ENCODE measurements at regions not wholly inside any gene's neighbourhood (a gene's known extent, or its start where the extent isn't known, plus 50 kb on each side); places are given as distances from the start of the nearest gene placed in this dataset.

DNA sequence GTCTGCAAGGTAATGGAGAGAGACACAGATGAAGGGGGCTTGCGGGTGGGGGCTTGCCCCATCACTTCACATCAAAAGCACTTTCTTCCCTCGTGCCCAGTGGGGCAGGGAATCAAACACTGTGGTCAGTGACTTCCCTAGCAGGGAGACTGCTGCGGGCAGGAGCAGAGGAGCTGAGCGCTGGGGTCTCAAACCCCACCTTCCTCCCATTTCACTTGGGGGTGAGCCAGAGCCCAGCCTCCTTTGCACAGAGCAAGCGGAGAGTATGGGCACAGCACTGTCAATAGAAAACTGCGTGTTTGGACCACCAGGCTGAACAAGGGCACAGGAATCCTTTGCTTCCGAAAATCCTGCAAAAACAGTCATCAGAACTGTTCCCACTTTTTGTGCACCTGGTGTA is 355.8 kb upstream of the MKI67 start:
- DNase-seq (ENCODE audit: low read depth in 4 of 4, low spot score in 2 of 4): no peak

DNA sequence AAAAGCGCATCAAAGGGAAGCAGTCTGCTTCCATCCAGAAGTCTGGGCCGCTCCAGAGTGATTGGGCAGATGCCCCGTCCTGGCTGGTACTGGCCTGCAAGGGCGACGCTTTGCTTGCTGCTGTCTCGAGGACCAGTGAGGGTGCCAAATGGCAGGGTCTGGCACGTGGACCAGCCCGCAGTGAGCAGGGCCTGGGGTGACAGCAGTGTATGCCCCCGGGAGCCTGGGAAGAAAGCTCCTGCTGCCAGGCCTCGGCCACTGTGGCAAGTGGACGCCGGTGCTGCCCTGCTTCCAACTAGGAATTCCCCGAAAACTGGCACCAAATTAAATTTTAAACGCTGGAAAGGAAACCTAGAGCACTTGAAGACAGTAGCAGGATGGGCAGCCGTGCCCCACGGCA is 357.0 kb upstream of the MKI67 start:
- DNase-seq (ENCODE audit: low read depth in 4 of 4, low spot score in 2 of 4): no peak

DNA sequence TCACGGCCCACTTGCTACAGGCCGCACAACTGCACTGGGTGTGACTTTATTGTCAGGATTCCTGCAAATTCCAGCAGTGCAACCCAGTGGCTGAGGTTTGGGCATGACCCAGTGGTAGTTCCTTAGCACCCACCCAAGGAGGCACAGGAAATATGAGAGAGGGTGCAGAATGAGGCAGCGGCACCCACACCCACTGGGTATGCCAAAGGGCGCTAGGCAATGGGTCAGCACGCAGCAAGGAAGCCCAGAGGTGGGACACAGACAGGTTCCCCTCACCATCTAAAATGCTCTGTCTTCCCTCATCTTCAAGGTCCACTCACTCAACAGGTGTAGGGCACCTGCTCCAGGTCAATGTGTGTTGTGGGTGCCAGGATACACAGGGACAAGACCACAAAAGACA is 357.8 kb upstream of the MKI67 start:
- no peak for DNase-seq (ENCODE audit: low read depth in 4 of 4, low spot score in 2 of 4)

DNA sequence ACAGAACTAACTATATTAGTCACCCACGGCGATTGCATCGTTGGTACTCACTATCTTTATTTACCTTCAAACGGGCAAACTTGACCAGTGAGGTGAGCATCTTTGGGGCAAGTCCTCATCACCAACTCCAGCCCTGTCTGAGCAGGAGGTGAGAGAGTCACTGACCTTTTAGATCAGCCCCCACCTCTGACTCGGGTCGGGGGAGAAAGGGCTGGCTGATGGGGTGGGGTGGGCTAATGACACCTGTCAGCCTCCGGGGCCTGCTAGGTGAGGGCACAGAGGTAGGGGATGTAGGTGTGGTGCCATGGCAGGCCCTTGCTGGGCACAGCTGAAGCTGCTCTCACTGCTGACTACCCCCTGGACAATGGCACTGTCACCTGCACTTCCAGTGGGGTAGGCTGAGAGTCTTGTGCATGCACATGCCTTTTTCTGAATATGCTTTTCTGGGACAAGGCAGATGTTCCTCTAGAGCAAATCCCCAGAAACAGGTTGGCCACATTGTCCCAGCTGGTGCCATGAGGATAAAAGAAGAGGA is 359.5 kb upstream of the MKI67 start:
- no peak for DNase-seq (ENCODE audit: low read depth in 4 of 4, low spot score in 2 of 4)

DNA sequence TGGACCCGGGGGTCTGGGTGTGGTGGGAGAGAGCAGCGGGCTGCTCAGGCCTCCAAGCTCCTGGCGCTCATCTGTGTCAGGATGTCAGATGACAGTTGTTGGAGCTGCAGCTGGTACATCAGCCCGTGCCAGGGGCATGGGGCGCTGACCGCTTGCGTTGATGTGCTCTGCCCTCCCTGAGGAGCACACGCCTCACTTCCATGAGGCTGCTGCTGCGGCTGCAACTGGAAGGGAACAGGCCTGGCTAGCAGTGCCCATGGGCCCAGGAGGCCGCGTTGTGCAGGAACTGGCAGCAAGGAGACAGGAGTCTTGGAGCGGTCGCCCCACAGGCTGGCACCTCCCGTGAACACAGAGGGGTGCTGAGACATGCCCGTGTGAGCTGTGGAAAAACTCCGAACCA is 361.3 kb upstream of the MKI67 start:
- DNase-seq (ENCODE audit: low read depth in 4 of 4, low spot score in 2 of 4): no peak

DNA sequence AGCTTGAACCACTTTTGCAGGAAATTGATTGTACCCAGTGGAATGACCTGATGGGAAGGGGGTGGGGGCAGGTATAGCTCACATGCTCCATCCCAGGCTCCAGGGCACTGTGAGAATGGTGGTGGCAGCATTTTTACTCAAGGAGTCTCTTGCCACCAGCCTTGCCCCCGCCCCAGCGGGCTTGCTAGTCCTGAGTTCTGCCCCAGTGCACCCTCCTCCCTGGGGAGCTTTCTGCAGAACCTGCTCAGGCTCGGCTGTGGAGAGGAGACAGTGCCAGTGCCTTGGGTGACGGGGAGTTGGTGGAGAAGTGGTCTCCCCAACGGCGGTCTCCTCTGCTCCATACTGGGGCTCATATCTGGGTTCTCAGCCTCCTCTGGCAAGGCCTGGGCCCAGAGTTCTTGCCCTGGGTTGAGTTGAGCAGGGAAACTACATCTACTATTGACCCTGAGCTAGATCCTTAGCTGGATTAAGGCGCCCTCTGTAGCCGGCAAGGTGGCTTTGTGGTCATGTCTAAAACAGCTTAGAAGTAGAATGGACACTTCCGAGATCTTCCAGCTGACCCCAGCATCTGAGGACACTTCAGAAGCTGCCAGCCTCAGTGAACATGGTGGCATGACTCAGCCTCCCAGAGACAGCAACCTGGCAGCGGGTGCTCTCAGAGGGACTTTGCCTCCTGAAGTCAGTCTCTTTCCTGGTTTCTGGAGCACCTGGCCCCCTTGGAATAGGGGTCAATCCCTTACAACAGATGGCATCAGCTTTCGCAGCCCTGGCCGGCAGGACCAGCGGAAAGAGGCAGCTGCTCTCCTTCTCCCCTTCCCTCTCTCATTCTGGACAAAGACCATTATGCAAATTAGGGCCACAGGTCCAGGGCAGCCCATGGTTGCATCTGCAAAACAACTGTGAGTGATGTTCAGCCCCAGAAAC is 363.4 kb upstream of the MKI67 start:
- no peak for DNase-seq (ENCODE audit: low read depth in 4 of 4, low spot score in 2 of 4)

DNA sequence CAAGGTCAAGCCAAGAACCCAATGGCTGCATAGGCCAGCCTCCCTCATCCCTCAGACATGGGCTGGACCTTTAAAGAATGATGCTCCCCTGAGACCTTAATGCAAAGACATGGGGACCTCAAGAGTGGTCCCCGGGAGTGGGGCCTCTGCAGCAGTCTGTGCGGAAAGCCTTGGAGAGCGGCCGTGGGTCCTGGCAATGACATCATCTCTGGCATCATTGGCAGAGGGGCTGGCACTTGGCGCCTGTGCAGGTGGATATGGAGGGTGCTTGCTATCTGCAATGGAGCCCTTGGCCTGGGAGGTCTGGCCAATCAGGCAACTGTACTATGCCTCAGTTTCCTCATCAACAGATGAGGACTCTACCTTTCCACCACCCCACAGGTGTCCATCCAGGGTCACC is 365.5 kb upstream of the MKI67 start:
- no peak for DNase-seq (ENCODE audit: low read depth in 4 of 4, low spot score in 2 of 4)

DNA sequence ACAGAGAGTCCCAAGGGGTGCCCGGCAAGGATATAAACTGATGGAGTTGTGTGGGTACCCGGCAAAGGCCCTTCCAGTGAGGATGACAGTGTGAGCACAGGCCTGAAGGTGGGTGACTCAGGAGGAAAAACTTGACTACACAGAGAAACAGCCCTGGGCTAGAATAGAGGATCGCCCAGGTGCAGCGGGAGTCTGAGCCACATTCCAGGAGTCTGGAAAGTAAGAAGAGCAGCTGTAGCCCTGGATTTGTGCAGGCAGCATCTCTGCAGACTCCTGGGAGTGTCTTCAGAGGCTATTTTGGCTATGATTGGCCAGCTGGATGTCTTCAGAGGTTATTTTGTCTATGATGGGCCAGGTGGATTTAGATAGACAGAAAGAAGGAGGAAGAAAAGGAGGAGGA is 367.6 kb upstream of the MKI67 start:
- DNase-seq (ENCODE audit: low read depth in 4 of 4, low spot score in 2 of 4): no peak

DNA sequence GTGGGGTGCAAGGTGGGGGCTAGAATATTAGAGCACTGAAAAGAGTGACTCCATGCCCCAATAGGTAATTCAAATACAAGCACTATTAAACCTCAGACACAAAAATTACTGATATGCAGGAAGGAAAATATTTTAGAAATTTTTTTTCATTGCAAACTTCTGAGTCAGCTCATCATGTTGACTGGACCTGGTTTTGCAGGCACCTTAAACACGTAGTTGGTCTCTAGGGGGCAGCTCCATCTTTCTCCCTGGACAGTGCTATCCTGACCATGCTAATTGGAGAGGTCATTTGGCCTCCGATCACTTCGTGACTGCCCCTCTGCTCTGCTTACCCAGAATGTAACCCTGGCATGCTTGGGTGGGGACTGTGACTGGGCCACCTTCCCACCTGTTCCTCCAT is 368.4 kb upstream of the MKI67 start:
- DNase-seq (ENCODE audit: low read depth in 4 of 4, low spot score in 2 of 4): no peak

DNA sequence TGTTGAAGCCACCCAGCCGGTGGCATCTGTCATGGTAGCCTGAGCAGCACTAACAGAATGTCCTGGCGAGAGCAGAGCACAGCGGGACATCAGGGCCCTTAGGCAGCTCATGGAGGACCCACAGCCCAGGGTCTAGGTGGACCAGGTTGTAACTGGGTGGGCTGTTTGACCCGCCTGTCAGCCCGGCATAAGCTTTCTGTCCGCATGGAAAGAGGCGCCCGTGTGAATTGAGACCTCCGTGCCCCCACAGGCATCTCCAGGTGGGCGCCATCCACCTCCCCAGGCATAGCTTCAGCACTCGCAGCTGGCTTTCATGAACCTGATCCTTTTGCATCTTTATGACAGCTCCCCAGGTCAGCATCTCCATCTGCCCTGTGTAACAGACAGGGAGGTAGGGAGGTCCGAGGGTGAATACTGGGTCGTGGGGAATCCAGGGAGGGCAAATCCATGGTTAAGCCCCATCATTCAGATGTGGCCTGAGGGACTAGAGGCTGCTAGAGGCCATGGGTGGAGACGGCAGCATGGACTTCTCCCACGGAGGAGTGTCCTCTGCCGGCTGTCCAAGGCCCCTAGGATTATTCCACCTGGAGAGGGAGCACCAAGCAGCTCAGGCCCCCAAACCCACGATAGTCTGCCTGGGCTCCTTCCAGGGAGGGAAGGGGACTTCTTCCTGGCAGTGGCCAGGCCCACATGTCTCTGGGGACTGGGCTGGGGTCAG is 371.6 kb upstream of the MKI67 start:
- no peak for DNase-seq (ENCODE audit: low read depth in 4 of 4, low spot score in 2 of 4)

DNA sequence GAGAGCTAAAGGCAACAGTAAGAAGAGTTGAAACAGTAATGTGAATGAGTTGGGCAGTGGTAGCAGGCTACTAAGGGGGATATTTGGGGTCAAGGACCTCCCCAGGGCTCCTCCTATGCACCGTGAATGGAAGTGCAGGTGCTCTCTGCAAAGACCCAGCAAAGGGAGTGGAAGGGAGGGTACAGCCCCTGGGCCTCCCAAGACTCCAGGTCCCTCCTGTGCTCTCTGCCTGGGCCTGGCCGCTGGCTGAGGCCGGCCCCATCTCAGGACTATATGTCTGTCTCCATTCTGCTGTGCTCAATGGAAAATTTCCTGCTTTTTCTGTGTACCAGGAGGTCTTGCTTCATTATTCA is 372.1 kb upstream of the MKI67 start:
- no peak for DNase-seq (ENCODE audit: low read depth in 4 of 4, low spot score in 2 of 4)

DNA sequence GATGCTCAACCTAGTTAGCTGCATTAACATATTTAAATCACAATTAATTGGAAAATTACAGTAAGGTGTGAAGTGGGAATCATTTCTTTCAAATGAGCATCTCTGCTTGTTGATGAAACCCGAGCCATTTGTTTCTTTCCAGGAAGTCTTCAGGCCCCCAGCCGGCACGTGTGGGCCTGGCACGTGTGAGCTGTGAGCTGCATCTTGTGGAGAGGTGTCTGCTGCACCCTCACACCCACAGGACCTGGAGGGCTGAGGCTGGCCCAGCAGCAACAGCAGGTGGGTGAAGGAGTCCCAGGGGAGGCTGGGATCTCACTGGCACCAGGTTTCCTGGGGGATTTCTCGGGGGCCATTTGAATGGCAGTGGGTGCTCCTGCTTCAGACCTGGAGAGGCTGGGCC is 372.5 kb upstream of the MKI67 start:
- DNase-seq (ENCODE audit: low read depth in 4 of 4, low spot score in 2 of 4): no peak

DNA sequence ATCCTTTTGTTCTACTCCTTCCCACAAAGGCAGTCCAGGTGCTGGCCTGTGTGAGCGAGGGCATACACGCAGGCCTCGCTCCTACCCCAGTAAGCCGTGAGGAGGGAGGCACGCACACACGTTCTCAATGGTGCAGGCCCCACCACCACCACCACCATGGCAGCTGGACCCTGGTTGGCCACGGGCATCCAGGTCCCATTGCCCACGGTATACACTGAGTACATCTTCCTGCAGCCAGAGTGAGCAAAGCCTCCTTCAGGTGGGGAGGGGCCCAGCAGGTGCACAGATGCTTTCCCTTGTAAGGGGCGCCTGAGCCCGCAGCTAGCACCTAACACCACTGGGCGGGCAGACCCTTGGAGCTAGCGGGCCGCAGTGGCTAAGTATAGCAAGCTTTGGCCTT is 373.3 kb upstream of the MKI67 start:
- no peak for DNase-seq (ENCODE audit: low read depth in 4 of 4, low spot score in 2 of 4)

DNA sequence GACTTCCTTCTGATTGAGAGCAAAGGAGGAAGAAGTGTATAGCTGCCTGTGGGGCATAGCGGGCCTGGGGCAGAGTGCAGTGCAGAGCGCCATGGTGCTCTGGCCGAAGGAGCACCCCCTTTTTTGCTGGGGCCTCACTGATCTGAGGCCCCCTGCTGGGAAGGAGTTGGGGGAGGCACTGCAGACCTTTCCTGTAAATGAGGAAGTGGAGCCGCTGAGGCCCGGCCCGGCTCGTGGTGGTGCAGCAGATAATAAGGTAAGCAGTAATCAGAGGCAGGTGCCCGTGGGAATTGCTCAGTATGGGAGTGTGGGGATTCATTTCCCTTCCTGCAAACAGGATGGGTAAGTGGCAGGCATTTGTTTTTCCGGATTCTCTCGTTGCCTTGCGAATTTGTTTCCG is 373.7 kb upstream of the MKI67 start:
- no peak for DNase-seq (ENCODE audit: low read depth in 4 of 4, low spot score in 2 of 4)

DNA sequence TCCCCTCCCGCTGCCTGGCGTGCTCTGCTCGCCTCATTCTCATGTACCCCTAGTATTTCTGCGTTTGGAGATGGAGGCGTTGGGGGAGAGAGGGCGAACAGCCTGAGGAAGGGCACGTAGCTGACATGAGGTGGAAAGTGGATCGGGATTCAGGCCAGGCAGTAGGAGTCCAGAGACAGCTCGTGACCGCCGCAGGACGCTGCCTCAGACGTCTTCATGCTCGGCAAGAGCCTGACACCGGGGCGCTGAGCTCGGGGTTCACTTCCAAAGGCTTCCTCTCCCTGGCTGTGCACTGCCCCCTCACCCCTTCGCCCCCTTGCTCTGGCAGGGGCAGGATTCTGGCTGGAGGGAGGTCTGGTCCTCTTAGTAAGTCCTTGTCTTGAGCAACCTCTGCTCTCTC is 374.4 kb upstream of the MKI67 start:
- DNase-seq (ENCODE audit: low read depth in 4 of 4, low spot score in 2 of 4): no peak

DNA sequence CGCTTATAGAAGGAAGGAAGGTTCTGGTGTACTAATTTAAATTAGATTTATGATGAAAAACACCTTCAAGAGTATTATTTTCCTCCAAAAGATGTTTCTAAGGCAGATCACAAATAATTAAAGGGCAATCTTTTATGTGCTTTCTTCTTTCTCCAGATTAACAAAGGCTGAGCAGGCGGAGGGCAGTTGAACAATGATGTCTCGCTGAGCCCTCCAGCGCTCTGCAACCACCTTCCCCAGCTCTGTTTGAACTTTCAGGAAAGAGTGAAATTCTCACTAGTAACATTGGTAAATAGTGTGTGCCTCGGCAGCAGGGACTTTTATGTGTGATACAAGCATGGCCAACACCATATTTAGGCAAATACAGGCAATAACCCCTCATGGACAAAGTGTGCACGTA is 379.1 kb upstream of the MKI67 start:
- no peak for DNase-seq (ENCODE audit: low read depth in 4 of 4, low spot score in 2 of 4)

DNA sequence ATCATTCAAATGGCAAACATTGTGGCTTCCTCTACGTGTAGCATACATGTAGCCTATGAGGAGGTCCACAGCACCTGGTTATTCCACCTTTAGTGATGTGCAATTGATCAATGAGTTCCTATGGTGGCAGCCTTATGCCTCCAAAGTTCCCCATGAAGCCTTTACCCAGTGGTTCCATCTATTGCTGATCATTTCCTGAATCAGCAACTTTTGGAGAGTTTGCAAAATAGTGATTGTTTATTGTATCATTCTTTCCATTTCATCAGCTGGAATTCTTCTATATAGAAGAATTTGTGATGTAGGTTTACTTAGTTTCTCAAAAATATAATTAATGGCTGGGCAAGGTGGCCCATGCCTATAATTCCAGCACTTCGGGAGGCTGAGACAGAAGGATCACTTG is 380.2 kb upstream of the MKI67 start:
- no peak for DNase-seq (ENCODE audit: low read depth in 4 of 4, low spot score in 2 of 4)

DNA sequence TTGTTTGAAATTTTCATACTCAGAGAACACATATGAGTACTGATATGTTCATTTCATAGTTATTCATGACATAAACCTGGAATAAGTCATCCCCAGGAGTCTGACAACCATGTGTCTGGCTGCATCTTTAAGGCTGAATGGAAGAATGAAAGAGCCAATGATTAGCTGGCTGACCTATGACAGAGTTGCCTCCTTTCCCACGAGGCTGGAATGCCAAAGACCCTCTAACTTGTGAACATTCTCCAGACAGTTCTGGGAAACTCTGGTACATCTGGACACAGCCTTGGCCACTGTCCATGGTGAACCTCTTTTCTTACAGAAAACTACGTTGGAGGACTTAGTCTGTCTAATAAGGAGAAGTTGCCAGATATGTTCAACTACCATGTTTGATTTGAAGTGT is 380.8 kb upstream of the MKI67 start:
- DNase-seq (ENCODE audit: low read depth in 4 of 4, low spot score in 2 of 4): no peak

DNA sequence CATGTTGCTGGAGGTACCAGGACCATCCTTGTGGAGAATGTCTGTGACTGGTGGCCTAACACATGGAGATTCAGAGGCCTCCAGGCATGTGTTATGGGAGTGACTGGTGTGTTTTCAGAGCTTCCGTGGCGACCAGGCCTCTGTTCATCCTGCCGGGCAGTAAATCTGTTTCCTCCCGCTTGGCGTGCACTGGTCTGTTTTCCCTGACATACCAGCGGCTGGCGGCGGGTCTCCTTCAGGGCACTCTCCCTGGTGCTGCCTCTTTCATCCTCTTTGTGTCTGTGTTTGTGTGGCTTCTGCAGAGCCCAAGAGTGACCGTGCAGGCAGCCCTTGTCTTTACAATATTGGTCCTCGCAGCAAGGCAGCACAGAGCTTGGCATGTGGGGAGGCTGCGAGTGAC is 385.1 kb upstream of the MKI67 start:
- DNase-seq (ENCODE audit: low read depth in 4 of 4, low spot score in 2 of 4): no peak

DNA sequence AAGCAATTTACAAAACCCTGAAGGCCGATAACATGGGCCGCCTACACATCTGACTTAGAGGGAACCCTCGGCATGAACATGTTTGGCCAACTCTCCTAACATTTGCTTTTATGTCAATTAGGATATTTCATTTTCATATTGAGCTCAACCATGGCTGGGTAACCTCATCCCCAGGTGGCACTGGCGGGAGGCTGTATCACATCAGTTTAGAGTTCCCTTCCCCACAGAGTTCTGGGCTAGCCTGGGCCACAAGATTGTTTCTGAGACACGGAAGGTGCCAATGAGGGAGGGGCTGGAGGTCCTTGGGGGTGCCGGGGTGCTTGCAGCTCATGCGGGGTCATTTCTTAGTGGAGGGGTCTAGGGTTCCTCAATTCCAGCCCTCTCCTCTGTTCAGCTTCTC is 386.5 kb upstream of the MKI67 start:
- DNase-seq (ENCODE audit: low read depth in 4 of 4, low spot score in 2 of 4): no peak

DNA sequence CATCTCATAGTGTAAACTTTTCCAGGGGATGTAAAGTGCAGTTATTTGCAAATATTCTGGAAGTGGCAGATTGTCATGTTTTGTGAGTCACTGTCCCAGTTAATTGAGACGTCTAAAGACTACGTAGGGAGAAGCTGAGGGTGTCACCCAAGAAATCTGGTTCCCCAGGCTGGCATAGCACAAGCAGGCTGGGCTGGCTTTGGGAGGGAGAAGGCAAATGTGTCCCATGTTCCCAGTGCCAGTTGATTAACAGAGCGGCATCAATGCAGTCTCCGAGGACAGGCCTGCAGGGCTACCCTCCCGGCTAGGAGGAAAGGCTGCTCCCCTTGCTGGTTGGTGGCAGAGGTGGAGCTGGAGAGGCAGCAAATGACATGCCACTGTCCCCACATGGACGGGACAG is 388.3 kb upstream of the MKI67 start:
- no peak for DNase-seq (ENCODE audit: low read depth in 4 of 4, low spot score in 2 of 4)

DNA sequence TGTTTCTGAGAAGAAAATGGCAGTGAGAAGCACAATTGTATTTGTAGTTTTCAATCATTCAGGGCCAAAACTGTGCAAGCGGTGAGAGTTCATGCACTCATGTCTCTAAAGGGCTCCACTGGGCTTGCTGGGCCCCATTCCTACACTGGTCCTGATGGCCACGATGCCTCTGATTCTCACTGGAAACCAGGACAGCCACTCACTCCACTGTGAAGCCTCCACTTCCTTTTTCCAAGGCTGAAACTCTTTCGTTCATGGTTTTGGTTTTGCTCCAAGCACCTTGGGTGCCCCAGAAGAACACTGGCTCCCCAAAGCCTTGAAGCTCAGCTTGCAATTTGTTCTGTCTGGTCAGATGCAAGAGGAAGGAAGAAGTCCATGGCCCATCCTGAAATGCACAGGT is 390.0 kb upstream of the MKI67 start:
- DNase-seq (ENCODE audit: low read depth in 4 of 4, low spot score in 2 of 4): no peak
